NCI-H510A (cell line): ENCODE measurements at regions not wholly inside any gene's neighbourhood (a gene's known extent, or its start where the extent isn't known, plus 50 kb on each side); places are given as distances from the start of the nearest gene placed in this dataset.
"Not testable (repeated sequence)": the region's sequence is repeated elsewhere in the genome, so short reads cannot be mapped to it uniquely, and the experiment has no call there.

Experiments used
- DNase-seq: peaks from one replicate; lab custom pipeline; 2025; lab: John Stamatoyannopoulos, UW

- no peak for DNase-seq
Observed at GRCh38 chr16:5309946-5310611, 212.5 kb upstream of the EEF2KMT start.

- no peak for DNase-seq
Observed at GRCh38 chr16:5305023-5305422, 207.4 kb upstream of the EEF2KMT start.

GRCh38 chr16:5302372-5303114 is 204.9 kb upstream of the EEF2KMT start:
- no peak for DNase-seq

GRCh38 chr16:5298202-5298601 is 200.6 kb upstream of the EEF2KMT start:
- DNase-seq = no peak

GRCh38 chr16:5296176-5296575 is 198.6 kb upstream of the EEF2KMT start:
- no peak for DNase-seq

- not testable (repeated sequence) for DNase-seq
Observed at GRCh38 chr16:5295304-5295703, 197.7 kb upstream of the EEF2KMT start.

GRCh38 chr16:5282152-5282551 is 184.6 kb upstream of the EEF2KMT start:
- DNase-seq = not testable (repeated sequence)

- no peak for DNase-seq
Observed at GRCh38 chr16:5257462-5257861, 159.9 kb upstream of the EEF2KMT start.

DNA sequence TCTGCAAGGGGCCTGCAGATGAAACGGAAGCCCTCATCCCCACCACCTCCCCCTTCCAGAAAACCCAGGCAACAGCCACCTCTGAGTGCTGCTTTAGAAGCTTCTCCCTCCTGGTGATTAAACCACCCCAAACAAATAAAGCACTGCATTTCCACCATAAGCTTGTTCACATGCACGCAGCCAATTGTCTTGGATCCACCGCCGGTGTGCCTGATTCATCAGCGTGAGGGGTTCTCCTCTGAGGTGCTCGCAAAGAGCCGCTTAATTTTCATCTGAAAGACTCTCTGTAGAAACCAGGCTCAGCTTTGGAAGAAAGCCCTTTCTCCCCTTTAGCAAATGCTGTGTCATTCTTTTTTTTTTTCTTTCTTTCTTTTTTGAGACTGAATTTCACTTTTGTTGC is 155.2 kb upstream of the EEF2KMT start:
- no peak for DNase-seq

GRCh38 chr16:5247403-5247802 is 149.8 kb upstream of the EEF2KMT start:
- DNase-seq = not testable (repeated sequence)

GRCh38 chr16:5240278-5240626 is 142.7 kb upstream of the EEF2KMT start:
- not testable (repeated sequence) for DNase-seq

GRCh38 chr16:5239472-5240277 is 142.1 kb upstream of the EEF2KMT start:
- DNase-seq = not testable (repeated sequence)

- DNase-seq = no peak
Observed at GRCh38 chr16:5235119-5235518, 137.5 kb upstream of the EEF2KMT start.

- DNase-seq = no peak
Observed at GRCh38 chr16:5234295-5235050, 136.9 kb upstream of the EEF2KMT start.

GRCh38 chr16:5231246-5231759 is 133.7 kb upstream of the EEF2KMT start:
- no peak for DNase-seq

- no peak for DNase-seq
Observed at GRCh38 chr16:5228369-5228768, 130.8 kb upstream of the EEF2KMT start.

GRCh38 chr16:5225931-5226655 is 128.5 kb upstream of the EEF2KMT start:
- no peak for DNase-seq

- DNase-seq = no peak
Observed at GRCh38 chr16:5222761-5223160, 125.2 kb upstream of the EEF2KMT start.

GRCh38 chr16:5221831-5222230 is 124.2 kb upstream of the EEF2KMT start:
- DNase-seq = not testable (repeated sequence)

GRCh38 chr16:5220705-5221104 is 123.1 kb upstream of the EEF2KMT start:
- DNase-seq = no peak

DNA sequence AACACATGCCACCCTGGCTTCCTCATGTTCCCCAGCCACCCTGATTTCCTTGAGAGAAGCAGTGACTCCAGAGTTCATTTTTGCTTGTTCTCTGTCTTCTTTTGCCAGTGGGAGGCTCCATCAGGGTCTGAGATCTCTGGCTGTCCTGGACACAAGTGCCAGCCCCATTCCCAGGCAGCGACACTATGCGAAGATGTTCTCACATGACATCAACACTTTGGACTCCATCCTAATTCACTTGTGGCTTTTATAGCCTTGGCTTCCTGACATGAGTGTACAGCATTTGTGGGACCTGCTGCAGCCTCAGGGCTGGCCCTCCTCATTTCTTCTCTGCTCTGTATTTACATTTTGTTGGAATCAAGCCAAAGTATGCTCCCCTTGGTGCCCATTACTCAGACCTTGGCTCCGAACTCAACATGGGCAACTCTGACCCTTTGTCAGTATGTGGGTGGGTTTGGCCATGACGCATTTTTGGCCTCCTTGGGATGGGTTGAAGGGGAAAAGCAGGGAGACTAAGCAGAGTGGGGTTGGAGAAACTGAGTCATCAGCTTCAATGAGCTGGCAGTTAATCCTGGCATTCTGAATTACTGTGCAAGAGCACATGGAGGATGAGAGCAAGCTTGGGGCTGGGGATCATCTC is 119.0 kb upstream of the EEF2KMT start:
- no peak for DNase-seq
